Epithelial cell of esophagus (primary cell): ENCODE measurements at regions not wholly inside any gene's neighbourhood (a gene's known extent, or its start where the extent isn't known, plus 50 kb on each side); places are given as distances from the start of the nearest gene placed in this dataset.

Experiments
- DNase-seq: peaks from one replicate; pipeline ENCODE4 v3.0.0; 2010; ENCODE audit warnings: low read depth
- H3K4me3 ChIP-seq: 2 replicates; pipeline ENCODE4 v1.5.1; 2011; ENCODE audit warnings: mild to moderate bottlenecking, low read length, control low read depth
- CTCF ChIP-seq: IDR thresholded peaks from 2 replicates; pipeline ENCODE4 v1.5.1; 2011; ENCODE audit warnings: low read depth, mild to moderate bottlenecking, low read length, control low read depth, inconsistent platforms; ENCODE audit not compliant: insufficient read depth; ENCODE audit errors: missing control alignments

- TF ChIP-seq CTCF: no peak
- no peak overlapping the region for H3K4me3 ChIP-seq
- DNase-seq: no peak
Measured at GRCh38 chr3:168331756-168332155, 236.0 kb upstream of the GOLIM4 start.

GRCh38 chr3:168330983-168331382, 235.3 kb upstream of the GOLIM4 start:
- no peak overlapping the region for H3K4me3 ChIP-seq
- no peak for DNase-seq
- no peak for TF ChIP-seq CTCF

- no peak for TF ChIP-seq CTCF
- H3K4me3 ChIP-seq: no peak overlapping the region
- DNase-seq: no peak
Measured at GRCh38 chr3:168327856-168328255, 232.1 kb upstream of the GOLIM4 start.

- no peak overlapping the region for H3K4me3 ChIP-seq
- DNase-seq: no peak
- TF ChIP-seq CTCF: no peak
Measured at GRCh38 chr3:168325684-168326083, 230.0 kb upstream of the GOLIM4 start.

GRCh38 chr3:168322941-168323340, 227.2 kb upstream of the GOLIM4 start:
- TF ChIP-seq CTCF: no peak
- no peak for DNase-seq

GRCh38 chr3:168314166-168314565, 218.4 kb upstream of the GOLIM4 start:
- no peak for DNase-seq
- H3K4me3 ChIP-seq: no peak overlapping the region
- TF ChIP-seq CTCF: no peak

More at GRCh38 chr3:168322941-168323340, 227.2 kb upstream of the GOLIM4 start:
- no peak overlapping the region for H3K4me3 ChIP-seq

GRCh38 chr3:168312984-168313383, 217.3 kb upstream of the GOLIM4 start:
- DNase-seq: no peak
- no peak for TF ChIP-seq CTCF

More at GRCh38 chr3:168312984-168313383, 217.3 kb upstream of the GOLIM4 start:
- no peak overlapping the region for H3K4me3 ChIP-seq
